K562 (cell line): ENCODE measurements at regions not wholly inside any gene's neighbourhood (a gene's known extent, or its start where the extent isn't known, plus 50 kb on each side); places are given as distances from the start of the nearest gene placed in this dataset.

Experiments used
- CTCF ChIP-seq, 3 experiments: IDR thresholded peaks in 2 of 3; conservative IDR thresholded peaks in 1 of 3; 2 replicates each; pipeline ENCODE4 v1.5.1; 2011 to 2012; ENCODE audit warnings: low read length in 3 of 3, mild to moderate bottlenecking in 3 of 3, control low read depth in 2 of 3, improper control_type of control experiment in 1 of 3, inconsistent platforms in 1 of 3, low read depth in 1 of 3, mixed read lengths in 1 of 3, moderate library complexity in 1 of 3; ENCODE audit not compliant: insufficient read depth in 2 of 3
- YY1 ChIP-seq, 3 experiments: IDR thresholded peaks; 2 replicates each; pipeline ENCODE4 v1.6.1; 2011; ENCODE audit warnings: low read length in 2 of 3, mild to moderate bottlenecking in 2 of 3, moderate library complexity in 2 of 3, borderline replicate concordance in 1 of 3, control low read depth in 1 of 3, low read depth in 1 of 3; ENCODE audit not compliant: insufficient read depth in 3 of 3, insufficient replicate concordance in 2 of 3, control insufficient read depth in 1 of 3, insufficient read length in 1 of 3; ENCODE audit errors: extremely low read depth in 1 of 3

GRCh38 chr5:71834601-71835000 lies 115.5 kb downstream of the CARTPT start:
- TF ChIP-seq CTCF (IDR thresholded peaks at IDR 0.05 in 2 of 3, conservative IDR thresholded peaks at IDR 0.05 in 1 of 3; ENCODE audit: insufficient read depth in 2 of 3, low read depth in 1 of 3, low read length in 3 of 3) (no peak), YY1 (IDR thresholded peaks at IDR 0.05; ENCODE audit: borderline replicate concordance in 1 of 3, control insufficient read depth in 1 of 3, extremely low read depth in 1 of 3, insufficient read depth in 3 of 3, insufficient read length in 1 of 3, insufficient replicate concordance in 2 of 3, low read depth in 1 of 3, low read length in 2 of 3) (no peak)
